NT2/D1 (cell line): ENCODE measurements at regions not wholly inside any gene's neighbourhood (a gene's known extent, or its start where the extent isn't known, plus 50 kb on each side); places are given as distances from the start of the nearest gene placed in this dataset.

Experiments
- SUZ12 ChIP-seq: IDR thresholded peaks from 2 replicates; pipeline ENCODE4 v1.6.1; 2011; ENCODE audit not compliant: insufficient read length, insufficient read depth; ENCODE audit errors: extremely low read depth
- YY1 ChIP-seq: IDR thresholded peaks from 2 replicates; pipeline ENCODE4 v1.6.1; 2011; ENCODE audit not compliant: insufficient read length, insufficient read depth
- ZNF274 ChIP-seq: IDR thresholded peaks from 2 replicates; pipeline ENCODE4 v1.6.1; 2011; ENCODE audit warnings: mild to moderate bottlenecking, low read depth, low read length

DNA sequence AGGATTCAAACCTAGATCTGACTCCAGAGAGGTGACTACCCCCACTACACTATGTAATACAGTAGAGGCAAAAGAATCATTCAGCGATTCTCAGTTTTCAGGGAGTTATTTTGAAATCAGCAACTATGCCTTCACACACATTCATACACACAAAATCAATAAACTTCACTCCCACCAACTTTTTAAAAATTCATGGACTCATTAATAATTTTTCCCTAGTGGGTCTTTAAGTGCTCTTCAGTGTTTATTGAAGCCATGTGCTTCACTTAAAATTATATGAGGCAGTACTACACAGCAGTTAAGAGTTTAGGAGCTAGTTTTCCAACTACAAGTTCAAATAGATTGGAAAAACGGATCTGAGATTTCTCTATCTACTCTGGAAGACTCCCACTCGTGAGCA, 452.7 kb upstream of the ADGRB3 start:
- no peak for TF ChIP-seq ZNF274
- TF ChIP-seq SUZ12: no peak
- TF ChIP-seq YY1: no peak
